Limb (tissue), 2 donors: ENCODE measurements at regions not wholly inside any gene's neighbourhood (a gene's known extent, or its start where the extent isn't known, plus 50 kb on each side); places are given as distances from the start of the nearest gene placed in this dataset.
A peak's percentile ranks its signal among the peaks of the same experiment; 100 is the strongest.

Experiments used
- DNase-seq, 2 donors: peaks; one replicate each; pipeline ENCODE4 v3.0.0-alpha.2; 2016; ENCODE audit errors: extremely low spot score in 2 of 2

DNA sequence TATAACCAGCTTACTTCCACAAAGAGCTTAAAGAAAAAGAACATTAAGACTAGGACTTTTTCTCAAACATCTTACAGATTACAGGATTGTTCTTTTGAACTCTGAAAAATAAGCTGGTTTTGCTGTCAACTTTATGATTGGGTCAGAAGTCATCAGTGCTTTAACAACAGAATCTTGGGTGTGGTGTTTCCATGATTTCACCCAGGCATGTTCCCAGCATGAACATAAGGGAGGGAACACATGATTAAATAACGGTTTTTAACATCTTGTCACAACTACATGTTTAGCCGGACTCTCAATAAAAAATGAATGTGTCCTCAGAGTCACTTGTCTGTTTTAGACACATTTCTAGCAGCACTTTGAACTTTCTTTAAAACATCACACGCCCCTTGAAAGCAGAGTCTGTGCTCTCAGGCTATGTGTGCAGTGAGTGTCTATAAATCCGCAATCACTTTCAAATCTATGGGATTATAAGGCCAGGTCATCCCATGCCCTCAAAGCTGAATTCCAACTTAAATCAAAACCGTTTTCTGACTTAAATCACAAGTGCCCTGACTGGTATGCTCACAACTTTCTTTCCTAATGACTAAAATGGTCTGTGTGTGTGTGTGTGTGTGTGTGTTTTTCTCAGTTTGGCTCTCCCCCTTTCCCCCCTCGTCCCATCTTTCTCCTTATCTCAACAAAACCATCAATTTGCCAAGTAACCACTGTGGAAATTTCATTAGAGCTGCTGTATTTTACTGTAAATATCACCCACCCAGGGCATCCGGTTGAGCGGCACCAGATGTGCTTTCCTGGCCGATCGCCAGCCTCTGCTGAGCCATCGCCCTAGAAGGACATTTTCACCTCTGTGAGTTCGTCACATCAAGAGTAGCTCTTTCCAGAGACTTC is 216.8 kb upstream of the DTNBP1 start:
- DNase-seq: peak; percentile 78 to 79

DNA sequence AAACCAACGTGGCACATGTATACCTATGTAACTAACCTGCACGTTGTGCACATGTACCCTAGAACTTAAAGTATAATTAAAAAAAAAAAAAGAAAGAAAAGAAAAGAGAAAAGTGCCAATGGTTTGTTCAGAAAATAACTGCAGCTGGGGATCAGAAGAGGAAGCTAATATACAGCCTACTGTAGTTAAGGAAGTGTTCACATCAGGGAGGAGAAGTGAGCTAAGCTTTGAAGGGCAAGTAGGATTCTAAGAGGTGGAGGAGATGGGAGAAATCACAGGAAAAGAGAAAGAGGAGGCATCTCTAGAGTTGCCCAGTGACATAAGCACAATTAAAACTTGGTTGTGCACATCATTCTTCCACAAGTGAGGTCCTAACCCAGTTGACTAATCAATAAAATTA is 214.4 kb upstream of the DTNBP1 start:
- no peak for DNase-seq

DNA sequence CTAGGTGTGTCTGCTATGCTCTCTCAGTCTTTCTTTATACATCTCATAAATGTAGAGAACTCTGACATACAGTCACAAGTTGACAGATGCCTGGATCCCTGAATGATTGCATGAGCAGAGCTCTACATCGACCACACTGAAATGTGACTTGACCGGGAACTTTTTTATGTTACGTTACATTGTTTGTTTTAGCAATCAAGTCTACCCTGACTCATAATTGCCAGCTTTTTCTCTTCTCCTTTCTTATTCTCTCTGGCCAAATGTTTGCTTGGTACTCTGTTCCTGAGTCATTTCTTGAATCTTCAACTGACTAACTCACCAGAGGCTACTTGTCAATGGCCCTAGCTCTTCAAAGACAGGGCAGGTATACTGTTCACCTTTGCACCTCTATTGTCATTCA is 213.6 kb upstream of the DTNBP1 start:
- no peak for DNase-seq

DNA sequence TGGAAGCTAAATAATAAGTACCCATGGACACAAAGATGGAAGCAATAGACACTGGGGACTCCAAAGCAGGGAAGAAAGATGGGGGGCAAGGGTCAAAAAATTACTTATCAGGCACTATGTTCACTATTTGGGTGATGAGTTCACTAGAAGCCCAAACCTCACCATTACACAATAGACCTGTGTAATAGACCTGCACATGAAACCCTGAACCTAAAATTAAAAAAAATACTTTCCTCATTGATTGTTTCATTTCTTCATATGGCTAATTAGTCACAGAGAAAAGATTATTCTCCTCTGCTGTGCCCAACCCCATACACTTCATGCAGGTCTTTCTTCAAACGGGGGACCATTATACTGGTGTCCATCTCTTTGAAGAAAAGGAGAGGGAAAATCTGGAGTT is 213.0 kb upstream of the DTNBP1 start:
- no peak for DNase-seq

DNA sequence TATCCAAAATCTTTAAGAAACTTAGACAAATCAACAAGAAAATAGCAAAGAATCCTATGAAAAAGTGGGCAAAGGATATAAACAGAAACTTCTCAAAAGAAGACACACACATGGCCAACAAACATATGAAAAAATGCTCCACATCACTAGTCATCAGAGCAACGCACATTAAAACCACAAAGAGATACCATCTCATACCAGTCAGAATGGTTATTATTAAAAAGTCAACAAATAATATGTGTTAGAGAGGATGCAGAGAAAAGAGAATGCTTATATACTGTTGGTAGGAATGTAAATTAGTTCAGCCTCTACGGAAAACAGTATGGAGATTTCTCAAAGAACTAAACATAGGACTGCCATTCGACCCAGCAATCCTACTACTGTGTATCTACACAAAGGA is 212.0 kb upstream of the DTNBP1 start:
- DNase-seq: no peak

DNA sequence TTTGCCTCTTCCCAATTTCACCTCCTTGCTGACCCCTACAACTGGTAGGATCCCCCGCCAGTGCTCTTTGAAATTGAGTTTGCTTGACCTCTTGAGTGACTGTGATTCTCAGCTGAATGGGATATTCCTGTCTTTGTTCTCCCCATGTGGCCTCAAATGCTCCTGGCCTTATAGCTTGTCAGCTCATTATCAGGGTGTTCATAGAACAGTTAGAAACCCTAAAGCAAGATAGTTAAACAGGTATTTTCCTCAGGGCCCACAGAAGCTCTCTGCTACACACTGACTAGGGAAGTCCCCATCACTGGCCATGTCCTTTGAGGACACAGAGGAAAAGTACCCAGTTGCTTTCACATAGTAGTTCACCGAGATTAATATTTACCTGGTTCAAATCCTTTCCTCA is 211.5 kb upstream of the DTNBP1 start:
- DNase-seq: no peak

DNA sequence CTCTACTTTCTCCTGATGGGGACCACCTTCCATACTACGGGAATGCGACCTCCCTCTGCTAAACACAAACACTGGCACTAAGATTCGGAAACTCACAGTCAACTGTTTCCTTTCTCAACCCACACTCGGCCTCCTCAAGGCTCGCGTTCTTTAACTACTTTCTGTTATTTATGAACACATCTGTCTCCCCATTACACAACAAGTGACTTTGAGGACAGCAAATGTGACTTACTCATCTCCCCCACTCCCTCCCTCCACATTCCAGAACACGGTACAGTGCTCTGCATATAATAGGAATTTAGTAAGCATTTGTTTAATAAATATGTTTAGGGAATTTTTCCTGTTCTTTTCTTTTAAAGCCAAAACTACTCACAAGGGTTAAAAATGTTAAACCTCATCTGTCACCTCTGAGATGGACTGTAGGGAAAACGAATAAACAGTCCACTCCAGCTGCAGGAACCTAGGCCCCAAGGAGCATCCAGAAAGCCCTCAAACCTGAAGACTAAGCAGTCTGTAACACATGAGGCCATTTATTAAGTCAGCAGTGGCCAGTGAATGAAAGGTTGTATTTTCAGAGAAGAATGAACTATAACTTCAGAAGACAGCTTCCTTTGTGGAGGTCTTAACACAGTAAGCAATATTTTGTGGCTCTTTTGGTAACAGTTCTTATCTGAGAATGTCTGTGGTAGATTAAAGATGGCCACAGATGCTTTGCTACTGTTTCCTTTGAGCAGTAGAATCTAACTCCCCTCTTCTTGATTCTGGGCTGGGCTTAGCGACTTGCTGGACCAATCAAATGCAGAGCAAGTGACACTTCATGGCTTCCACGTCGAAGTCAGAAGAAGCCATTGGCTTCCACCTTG is 209.6 kb upstream of the DTNBP1 start:
- no peak for DNase-seq

DNA sequence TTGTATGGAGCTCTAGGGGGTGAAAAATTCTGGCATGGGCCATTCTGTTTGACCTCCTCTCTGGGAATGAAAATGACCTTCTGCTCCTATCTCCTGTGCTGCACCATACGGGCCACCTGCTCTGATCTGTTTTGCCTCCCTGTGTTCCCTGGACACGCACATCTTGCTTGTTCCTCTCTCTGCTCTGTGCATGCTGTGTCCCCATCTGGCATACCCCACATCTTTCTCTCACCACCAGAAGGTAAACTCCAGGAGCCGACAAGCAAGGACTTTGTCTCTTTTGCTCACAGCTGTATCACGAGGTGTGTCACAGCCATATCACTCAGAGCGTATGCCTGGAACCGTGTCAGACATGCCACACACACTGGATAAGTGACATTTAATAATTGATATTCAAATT is 208.4 kb upstream of the DTNBP1 start:
- no peak for DNase-seq

DNA sequence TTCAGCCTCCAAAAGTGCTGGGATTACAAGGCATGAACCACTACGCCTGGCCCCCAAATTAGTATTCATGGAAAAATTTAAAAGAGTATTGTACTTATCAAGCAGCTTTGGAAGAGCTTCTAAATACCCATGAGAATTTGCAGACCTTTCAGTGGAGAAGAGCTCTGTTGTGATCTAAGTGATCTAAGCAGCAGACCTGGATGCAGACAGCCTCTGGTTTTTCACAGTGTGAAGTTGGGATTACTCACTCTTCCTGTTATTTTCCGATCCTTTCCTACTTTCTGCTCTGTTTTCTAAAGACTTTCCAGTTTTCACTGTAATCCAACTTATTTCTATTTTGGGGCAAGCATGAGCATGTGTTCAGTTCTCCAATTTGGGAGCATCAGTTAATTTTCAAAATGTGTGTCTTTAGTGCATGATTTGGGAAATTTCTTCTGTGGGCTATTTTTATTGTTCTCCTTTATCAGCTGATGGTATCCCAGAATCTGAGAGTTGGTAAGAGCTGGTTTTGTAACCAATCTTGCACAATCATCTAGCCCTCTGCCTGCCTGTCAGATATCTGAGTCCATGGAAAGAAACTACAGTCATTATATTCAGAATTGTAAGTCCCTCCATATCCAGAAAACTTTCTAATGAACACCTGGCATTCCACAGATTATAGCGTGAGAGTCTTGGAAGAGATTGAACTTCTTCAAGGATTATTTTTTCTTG is 207.7 kb upstream of the DTNBP1 start:
- DNase-seq: no peak

DNA sequence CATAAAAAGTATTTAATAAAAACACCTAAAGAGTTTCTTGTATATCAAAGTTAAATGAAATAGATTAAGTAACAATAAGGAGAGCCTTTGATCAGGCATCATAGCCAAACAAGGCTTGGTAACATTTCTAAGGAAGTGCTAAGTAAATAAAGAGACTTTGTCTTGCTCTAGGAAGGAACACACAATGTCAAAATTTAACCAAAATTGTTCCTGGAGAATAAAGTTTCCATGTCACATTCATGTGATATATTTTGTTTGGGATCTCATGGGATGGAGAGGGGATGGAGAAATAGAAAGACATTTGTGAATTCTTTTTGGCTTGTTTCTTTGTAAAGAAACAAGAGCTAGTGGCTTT is 201.9 kb upstream of the DTNBP1 start:
- DNase-seq: no peak

DNA sequence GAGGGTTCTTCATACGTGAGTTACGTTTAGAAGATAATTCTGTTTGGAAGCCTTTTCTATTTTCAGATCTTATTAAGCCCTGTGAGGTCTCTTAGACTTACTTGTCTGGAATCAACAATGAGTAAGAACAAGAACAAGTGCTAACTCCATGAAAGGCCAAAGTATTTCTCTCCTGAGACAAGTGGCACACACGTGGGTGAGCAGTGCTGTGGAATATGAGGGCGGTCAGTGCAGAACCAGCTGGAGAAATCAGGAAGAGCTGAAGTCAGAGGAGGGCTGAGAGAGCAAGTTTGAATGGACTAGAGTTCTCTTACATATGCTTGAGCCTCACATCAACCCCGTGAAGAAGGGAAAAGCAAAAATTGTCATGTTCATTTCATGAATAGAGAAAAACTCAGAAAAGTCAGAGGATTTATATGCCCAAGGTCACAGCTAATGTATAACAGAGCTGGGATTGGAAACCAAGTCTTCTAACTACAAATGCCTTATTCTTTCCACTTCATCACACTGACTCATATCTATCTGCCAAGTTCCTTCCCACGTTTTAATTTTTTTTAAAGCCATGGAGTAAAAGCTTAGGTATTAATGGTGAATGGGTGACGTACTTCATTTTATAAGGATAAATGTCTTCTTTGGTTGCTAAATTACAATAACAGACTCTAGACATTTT is 201.3 kb upstream of the DTNBP1 start:
- DNase-seq: no peak

DNA sequence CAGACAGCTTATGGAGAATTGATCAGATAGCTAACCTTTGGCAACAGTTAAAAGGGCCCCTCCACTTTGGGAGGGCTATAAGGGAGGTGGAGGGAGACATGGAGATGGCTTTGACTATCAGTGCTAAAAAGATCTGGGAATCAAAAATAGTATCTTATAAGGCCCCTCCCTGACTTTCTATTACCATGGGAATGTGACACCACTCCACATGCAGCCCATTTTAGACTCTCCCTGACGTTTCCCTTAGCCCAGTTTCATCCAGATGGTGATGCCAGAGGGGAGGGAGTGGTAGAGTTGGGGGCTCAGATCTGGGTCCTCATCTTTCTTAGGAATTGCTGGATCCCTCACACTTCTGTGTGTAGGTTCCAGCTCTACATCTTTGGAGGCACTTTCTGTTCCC is 200.0 kb upstream of the DTNBP1 start:
- DNase-seq: no peak

DNA sequence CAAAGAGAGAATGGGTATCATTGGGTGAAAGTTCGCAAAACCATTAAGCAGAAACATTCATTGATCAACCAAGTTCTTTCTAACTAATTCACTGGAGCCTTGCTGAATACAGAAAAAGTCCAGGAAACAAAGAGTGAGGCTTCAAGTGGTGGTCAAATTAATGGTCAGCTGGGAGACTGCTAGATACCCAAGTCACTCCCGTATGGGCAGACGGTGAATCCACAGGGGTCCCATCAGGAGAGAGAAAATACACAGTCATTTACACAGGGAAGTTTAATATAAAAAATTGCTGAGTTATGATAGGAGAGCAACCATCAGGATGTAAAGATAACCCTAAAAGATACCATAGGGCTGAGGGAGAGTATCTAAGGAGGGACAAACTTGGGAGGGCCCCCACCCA is 198.7 kb upstream of the DTNBP1 start:
- DNase-seq: no peak

DNA sequence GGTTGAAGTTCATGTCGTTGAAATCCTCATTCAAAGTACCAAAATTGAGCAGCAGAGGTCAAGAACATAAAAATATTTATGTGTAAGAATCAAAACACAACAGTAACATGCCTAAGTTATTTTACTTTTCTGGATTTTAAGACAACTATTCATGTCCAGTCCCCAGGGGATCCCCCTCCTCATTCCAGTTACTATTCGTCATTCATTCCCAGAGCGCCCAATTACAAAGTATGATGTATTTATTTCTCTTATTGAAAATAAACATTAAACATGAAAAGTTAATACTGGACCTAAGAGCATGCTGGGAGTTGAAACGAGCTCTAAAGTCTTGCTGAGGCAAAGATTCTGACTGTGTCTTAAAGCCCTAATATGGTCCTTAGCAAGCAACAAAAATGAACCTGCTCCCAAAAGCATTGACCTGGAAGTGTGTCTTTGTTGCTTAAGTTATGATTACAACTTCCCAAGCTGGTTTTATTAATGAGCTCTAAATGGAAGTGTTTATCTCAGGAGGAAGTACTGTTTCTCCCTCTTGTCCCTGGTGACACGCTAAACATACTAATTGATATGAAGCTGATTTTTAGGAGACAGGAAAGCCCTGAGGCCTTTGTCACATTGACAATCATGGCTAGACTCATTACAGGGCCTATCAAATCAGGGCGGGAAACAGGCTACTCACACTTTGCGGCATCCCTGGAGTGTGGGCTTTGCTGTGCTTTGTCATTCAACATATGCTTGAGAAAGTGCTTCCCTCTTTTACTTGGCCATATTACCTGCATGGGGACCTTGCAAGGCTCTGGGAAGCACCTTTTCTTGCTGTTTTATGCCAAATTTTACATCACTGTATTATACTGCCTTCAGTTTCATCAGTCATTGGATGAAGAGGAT is 192.2 kb upstream of the DTNBP1 start:
- DNase-seq: no peak

DNA sequence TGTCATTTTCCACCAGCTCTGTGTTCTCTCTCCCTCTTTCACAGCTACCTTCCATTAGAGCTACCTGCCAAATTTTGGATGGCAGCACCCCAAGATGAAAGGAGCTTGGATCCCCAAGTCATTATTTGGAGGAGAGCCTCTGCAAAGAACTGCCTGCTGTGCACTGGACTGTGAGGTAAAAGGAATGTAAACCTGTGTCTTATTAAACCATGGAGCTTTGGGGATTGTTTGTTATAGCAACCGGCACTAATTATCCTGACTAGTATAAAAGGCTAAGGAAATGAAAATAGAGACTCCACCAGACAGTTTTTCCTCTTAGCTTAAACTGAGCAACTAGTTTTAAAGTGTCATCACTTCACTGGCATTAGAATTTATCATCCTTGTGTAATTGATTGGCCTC is 191.6 kb upstream of the DTNBP1 start:
- no peak for DNase-seq

DNA sequence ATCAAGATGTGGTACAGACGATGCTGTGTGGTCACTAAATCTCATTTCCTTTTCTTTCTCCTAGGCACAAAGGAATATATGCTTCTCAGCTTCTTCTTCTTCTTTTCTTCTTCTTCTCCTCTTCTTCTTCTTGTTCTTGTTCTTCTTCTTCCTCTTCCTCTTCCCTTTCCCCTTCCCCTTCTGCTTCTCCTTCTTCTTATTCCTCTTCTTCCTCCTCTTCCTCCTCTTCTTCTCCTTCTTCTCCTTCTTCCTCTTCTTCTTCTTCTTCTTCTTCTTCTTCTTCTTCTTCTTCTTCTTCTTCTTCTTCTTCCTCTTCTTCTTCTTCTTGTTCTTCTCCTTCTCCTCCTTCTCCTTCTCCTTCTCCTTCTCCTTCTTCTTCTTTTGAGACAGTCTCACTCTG is 190.4 kb upstream of the DTNBP1 start:
- DNase-seq: no peak

DNA sequence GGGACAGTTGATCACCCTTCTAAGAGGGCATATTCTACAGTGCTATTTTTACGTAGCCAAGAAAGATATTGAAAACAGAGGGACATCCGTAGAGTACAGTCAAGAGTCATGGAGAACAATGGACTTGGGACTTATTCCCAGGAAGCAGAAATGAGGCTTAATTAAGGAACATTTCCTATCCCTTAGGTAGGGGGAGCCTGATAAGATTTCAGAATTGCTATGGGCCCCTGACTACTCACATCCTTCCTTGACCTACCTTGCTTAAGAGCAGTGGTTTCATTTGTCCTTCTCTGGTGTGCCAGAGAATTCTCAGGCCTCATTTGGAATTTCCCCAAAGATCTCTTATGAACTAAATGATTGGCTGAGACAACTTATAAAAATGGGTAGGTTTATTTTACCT is 189.5 kb upstream of the DTNBP1 start:
- no peak for DNase-seq

DNA sequence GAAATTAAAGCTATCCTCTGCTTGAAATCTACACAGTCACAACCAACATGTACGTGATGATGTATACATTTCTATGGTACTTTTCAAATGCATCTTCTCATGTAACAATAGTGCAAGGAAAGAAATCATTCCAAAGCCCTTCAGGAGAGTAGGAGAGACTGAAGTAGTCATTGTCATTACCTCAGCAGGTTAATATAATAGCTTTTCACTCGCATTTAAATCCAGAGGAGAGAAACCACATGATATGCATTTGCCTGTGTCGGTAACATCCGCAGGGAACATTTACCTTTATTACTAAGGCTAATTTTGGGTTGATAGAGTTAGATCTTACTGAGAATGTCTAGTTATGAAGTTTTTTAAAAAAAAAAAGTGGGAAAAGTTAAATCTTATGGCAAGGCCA is 186.6 kb upstream of the DTNBP1 start:
- DNase-seq: no peak

DNA sequence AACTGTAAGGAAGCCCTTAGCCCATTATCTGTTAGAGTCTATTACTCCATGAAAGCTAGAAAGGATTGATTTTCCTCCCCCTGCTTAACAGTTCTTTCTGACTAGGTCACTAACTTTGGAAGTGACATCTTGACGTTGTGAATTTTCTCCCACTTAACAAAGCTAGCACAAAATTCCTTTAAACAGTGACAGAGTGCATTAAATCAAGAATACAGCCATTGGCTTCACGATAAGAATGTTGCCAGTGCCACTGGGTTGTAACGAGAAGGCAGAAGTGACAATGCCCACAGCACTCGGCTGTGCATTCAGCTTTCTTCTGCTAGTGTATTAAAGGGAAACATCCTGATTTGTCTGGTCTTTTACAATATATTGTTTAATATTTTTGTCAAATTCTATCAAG is 182.7 kb upstream of the DTNBP1 start:
- DNase-seq: no peak

DNA sequence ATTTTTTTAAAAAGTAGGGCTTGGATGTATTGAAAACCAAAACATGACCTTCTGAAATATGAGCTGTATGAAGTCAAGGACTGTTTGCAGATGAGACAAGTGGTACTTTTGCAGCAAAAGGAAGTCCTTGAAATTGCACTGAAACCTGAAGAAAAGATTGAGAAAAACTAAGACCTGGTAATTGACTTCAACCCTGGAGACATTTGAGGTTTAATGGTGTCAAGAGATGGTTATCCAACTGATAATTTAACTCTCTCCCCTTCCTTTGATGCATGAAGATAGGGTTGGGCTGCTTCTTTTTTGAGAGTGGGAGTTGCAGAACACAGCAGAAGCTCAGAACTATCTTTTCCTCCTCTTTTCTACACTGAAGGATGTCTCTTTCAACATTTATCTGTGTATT is 180.9 kb upstream of the DTNBP1 start:
- DNase-seq: no peak

DNA sequence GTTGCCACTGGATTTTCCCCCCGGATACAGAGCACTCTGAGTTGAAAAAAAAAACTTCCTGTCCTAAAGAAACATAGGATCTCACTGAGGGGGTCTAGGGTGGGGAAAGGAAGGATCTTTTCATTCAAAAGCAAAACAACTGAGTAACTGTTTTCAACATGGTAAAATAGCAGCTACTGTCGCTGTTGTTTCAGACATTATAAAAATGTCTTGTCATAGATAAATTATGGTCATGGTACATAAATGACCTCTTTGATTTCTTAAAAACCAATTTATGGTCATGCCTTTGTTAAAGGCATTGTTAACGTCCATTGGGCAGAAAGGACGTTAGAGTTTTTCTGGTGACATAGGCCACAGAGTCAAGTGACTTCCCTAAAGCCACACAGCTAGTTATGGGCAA is 180.4 kb upstream of the DTNBP1 start:
- DNase-seq: no peak
